CD4-positive, alpha-beta T cell treated with Interleukin-4 for 4 hours (primary cell): ENCODE measurements at regions not wholly inside any gene's neighbourhood (a gene's known extent, or its start where the extent isn't known, plus 50 kb on each side); places are given as distances from the start of the nearest gene placed in this dataset.

Source experiments
- DNase-seq: peaks from one replicate; pipeline ENCODE4 v3.0.0-alpha.2; 2020

DNA sequence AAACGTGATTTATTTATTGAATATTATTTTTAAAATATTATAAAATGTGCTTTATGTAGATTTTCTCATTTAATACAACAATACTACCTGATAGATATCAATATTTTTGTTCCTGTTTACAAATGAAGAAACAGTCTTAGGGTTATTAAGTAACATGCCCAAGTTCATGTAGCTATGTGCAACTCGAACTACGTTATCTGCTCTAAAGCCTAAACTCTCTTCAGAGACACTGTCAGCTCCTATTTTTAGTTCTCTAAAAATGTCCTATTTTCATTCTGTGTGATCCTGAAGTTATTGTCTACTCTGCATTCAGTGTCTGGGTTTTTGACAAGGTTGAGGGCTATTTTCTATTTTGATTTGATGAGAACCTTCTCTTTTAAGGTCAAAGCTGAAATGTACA lies 550.1 kb upstream of the B3GALT2 start:
- no peak for DNase-seq

- no peak for DNase-seq
Observed at GRCh38 chr1:193733674-193734073, 547.3 kb upstream of the B3GALT2 start.

- DNase-seq = no peak
Observed at GRCh38 chr1:193730017-193730416, 543.6 kb upstream of the B3GALT2 start.

DNA sequence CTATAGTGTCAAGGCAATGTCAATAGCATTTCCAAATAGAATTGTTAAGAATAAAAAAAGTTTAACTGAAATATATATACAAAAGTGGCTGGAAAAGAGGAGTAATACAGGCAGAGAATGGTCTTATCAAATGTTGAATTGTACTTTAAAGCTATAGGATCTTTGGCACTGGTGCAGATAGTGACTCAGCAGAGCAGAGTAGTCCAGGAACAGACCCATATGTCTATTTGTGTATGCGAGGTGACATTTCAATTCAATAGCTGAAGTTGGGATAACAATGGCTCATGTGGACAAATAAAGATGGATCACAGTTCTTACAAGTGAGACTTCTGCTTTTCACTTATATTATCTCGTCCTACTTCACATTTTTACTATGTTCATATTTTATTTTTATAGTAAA lies 543.0 kb upstream of the B3GALT2 start:
- no peak for DNase-seq

DNA sequence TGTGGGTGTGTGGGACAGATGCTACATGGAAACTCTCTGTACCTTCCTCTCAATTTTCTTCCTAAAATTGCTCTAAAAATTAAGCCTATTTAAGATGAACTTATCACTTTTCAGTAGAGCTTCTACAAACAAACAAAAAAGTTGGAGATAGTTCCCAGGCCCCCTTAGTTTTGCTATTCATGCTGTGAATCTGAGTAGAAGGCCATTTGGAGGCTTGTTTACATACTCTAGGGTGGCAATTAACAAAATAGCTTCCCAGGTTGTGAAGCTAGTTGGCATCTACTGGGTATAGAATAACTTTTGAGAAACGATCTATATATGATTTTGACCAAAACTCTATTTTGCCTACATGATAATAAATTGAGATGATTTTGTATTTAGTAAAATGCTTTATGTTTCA lies 541.4 kb upstream of the B3GALT2 start:
- DNase-seq = no peak

DNA sequence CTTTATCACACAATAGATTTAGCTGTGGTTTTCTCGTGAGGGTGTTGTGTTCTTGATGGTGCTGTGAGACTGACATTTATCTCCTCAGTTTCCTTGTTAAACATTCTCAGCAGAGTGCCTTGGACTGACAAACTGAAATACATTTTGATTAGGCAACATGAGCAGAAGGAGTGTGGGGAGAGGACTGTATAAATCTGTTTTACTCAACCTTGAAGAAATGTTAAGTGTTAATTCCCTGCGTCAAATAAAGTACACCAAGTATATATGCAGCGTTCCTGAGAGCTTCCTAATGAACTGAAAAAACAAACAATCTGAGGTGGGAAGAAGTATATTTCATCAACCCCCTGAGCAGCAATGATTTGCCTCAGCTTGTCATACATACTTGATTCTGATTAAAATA lies 540.3 kb upstream of the B3GALT2 start:
- DNase-seq = no peak

DNA sequence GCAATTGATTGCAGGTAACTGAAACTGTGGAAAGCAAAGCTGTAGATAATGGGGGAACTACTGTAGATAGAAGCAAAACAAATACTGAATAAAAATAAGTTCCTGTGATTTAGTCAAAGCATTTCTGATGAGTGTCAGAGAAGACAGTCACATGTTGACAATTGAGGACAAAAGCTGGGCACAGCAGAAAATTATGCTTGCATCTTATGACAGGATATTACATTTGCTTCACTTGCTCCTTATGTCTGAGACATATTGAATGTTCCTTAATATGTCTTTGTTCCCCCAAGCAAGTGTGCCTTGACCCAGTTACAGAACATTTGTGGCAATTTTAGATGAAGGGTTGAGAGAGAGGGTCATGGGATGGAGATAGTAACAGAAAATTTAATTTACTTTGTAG lies 526.0 kb upstream of the B3GALT2 start:
- no peak for DNase-seq

DNA sequence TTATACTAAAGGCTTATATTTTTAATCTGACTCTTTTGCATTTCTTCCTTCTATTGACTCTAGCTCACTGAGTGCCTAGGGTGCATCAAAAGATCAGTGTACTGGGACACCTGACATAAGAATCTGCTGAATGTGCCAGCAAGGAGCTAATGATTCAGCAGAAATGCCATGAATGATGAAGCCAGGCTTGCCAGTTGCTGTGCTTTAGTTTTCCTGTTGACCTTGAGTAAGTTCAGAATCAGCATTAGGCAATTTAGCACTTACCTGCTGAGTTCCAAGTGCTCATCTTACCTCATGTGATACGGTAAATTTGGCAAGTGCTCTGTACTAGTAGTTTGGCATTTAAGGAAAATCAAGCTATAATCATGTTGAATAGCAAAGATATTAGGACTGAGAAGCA lies 523.2 kb upstream of the B3GALT2 start:
- DNase-seq = no peak

- DNase-seq = peak; percentile 8
Observed at GRCh38 chr1:193707271-193708021, 521.0 kb upstream of the B3GALT2 start.

GRCh38 chr1:193706766-193707165 lies 520.4 kb upstream of the B3GALT2 start:
- DNase-seq = no peak

DNA sequence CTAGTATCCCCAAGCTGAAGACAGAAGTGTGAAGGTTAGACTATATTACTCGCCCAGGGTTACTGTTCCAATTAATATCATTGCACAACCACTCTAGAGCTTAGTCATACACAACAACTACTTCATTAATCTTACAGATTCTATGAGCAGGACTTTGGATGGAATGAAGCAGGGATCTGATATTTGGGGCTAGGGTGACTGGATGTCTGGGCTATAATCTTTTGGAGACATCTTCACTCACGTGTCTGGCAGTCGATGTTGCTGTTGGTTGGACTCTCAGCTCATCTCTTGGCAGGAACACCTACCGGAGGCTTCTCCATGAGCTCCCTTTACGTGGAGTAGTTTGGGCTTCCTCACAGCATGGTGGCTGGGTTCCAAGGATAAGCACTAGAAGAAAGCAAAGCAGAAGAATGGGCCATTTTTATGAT lies 519.2 kb upstream of the B3GALT2 start:
- no peak for DNase-seq

- no peak for DNase-seq
Observed at GRCh38 chr1:193703655-193704054, 517.2 kb upstream of the B3GALT2 start.

GRCh38 chr1:193703121-193703520 lies 516.7 kb upstream of the B3GALT2 start:
- DNase-seq = no peak

- no peak for DNase-seq
Observed at GRCh38 chr1:193701759-193702158, 515.3 kb upstream of the B3GALT2 start.

DNA sequence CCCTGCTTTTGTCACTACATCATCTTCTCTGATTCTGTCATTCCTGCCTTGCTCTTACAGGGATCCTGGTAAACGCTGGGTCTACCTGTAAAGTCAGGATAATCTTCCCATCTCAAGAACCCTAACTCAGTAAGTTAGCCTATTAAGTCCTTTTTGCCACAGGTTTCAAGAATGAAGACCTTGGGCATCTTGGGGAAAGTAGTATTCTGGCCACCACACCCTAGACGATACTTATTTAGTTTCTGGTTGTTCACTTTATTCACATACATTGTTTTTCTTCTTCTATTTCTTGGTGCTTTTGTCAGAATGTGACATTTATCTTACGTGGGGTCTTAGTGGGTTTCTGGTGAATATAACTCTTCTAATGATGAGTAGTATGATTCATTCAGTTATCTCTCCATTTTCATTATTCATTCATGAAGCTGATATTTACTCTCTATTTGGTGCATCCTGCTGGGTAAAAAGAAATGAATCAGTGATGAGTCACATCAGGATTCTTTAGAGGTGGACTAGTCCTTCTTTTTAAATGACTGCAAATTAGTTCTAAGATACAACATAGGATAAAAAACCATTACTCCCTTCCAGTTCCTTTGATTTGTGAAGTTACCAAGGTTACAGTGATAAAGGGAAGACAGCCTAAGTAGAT lies 514.4 kb upstream of the B3GALT2 start:
- DNase-seq = peak; percentile 48

DNA sequence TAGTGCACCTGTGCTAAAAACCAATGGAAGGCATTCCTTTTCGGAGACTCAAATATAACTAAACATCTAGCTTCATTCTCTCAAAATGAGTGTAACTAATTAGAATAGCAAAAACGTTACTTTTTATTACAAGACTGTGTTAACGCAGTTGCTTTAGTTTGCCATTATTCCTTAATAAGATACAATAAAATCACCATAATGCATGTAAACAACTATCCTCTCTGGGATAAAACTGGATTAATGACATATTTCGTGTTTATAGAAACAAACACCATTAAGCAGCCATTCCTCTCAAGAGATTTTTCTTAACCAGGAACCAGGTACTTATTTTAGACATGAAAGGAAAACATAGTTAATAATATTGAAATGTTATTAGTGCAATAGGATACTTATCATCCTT lies 512.8 kb upstream of the B3GALT2 start:
- no peak for DNase-seq

DNA sequence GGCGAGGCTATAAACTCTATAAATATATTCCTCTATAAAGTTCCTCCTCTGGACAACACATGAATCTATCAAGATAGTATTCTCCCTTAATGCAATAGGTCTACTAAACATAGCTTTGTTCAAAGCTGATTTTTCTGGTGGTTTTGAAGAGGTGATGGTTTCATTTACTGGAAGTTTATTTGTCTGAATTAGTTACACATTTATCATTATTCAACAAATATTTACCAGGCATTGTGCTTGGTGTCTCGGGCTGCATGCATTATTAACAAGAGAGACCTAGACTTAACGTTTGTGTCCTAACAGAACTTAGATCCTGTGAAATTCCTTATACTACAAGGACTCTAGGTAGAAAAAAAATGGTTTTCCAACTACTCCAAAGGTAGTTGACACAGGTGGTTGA lies 511.4 kb upstream of the B3GALT2 start:
- no peak for DNase-seq

DNA sequence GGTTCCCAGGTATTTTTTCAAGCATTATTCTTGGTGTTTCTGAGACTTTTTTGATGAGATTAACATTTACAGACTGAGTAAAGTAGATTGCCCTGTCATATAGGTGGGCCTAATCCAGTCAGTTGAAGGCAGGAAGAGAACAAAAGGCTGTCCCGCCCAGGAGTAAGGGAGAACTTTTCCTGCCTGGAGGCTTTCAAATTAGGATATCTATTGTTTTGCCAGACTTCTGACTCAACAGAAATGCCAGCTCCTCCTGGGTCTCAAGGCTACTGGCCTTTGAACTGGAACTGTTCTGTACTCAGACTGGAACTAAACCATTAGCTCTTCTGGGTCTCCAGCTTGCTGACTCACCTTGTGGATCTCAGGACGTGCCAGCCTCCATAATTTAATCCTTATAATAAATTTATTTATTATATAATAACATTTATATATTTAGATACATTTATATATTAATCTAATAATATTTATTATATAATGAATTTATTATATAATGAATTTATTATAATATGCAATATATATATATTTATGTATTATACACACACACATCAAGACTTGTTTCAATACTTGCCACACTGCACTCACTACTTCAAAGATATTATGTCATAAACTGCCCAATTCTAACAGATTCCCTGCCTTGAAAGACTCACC lies 510.8 kb upstream of the B3GALT2 start:
- DNase-seq = no peak

DNA sequence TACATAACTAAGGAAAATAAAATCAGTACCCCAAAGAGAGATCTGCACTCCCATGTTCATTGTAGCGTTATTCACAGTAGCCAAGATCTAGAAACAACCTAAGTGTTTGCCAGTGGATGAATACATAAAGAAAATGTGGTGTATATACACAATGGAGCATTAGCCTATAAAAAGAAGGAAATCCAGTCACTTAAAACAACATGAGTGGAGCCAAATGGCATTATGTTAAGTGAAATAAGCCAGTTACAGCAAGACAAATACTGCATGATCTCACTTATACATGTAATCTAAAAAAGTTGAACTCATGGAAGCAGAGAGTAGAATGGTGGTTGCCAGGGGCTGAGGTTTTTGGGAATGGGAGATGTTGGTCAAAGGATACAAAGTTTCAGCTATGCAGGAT lies 508.3 kb upstream of the B3GALT2 start:
- no peak for DNase-seq

DNA sequence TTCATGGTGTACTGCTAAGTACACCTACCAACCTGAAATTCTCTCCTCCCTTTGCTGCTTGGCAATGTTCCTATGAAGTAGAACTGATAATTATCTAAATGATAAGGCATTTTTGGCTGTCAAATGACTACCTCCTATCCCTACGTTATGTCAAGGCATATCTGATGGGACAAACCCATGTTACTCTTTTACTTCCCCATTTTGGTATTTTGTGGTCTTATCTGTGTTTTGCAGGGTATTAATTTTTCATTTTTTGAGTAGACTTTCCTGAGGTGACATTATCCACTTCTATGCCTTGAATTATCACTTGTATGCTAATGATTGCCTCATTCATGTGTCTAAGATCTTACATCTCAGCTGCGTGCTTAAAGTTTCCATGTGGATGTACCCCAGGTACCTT lies 499.6 kb upstream of the B3GALT2 start:
- DNase-seq = no peak

DNA sequence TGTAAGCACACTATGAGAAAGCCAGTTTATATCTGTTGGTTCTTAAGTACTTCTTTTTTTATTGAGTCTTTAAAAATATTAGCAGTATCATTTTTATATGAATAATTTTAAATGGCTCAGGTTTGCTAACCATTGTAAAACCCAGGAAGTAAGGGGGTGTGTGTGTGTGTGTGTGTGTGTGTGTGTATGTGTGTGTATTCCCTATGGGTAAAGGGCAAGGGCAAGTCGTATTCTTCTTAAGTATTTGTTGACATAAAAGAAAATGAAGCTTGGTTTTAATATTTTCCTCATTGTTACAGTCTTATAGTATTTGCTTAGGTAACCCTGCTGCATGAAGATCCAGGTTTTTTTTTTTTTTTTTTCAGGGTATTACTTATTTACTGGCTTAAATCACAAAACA lies 495.0 kb upstream of the B3GALT2 start:
- no peak for DNase-seq

GRCh38 chr1:193680924-193681316 lies 494.5 kb upstream of the B3GALT2 start:
- no peak for DNase-seq

DNA sequence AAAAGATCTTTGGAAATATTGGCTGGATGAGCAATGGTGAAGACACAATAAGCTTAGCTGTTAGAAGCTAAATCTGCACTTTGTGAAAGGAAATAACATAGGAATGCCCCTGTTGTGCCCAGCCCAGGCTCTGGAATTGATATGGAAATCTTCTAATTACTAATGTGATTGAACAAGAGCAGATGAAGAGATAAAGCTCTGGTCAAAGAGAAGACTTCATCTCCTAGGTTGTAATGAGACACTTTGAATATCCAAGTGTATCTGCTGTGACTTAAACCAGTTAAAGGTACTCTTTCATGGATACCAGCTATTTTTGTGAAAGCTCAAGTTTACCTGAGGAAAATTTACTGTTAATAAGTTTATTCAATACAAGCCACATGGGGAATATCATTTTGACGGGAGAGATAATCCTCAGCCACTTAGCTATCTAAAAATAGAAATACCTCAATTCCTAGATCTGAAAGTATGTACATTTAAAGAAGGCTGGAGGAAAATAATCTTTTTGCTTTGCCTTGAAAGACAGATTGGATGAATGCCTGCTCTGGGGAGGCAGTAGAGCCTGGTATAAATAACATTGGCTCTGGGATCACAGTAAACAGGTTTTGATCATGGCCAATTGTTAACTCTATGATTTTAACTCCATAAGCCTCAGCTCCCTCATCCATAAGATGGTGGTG lies 494.0 kb upstream of the B3GALT2 start:
- no peak for DNase-seq

DNA sequence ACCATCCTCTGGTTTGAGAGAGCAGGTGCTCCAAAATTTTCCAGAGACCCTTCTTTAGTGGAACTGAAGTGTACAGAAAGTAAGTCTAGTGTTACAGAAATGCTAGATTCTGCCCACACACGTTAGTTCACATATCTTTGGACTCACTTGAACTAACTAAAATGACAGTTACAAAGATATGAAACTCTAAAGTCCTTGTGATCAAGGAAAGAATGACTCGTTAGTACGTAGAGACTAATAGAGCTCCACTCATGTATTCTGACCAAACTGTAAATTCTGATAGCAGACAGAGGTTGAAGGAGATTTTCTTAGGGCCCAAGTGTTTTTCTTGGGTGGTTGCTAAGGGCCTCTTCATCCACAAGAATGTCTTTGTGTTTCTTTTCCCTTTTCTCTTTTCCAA lies 491.5 kb upstream of the B3GALT2 start:
- no peak for DNase-seq
